ENCODE measurements at regions not wholly inside any gene's neighbourhood (a gene's known extent, or its start where the extent isn't known, plus 50 kb on each side); places are given as distances from the start of the nearest gene placed in this dataset.

- peaks cover 0 to 21% (median 2%) of the 10 kb centered on the region in 4 donors for H3K4me1 ChIP-seq (ENCODE audit: control insufficient read depth in 4 of 4, insufficient read depth in 4 of 4, low read length in 3 of 4)
- no peak overlapping the region for H3K9ac ChIP-seq (ENCODE audit: low read depth in 1 of 2, low read length in 2 of 2)
- TF ChIP-seq ATF3 (IDR thresholded peaks at IDR 0.05) = no peak
- TF ChIP-seq RAD21 (IDR thresholded peaks at IDR 0.05) = no peak
- no peak for TF ChIP-seq HNF4G (IDR thresholded peaks at IDR 0.05)
- no peak for TF ChIP-seq EGR1 (IDR thresholded peaks at IDR 0.05; ENCODE audit: low read depth in 2 of 2)
- no peak for TF ChIP-seq JUND (IDR thresholded peaks at IDR 0.05)
- TF ChIP-seq HNF4A (conservative IDR thresholded peaks at IDR 0.05) = no peak
- TF ChIP-seq, protein P1, sequence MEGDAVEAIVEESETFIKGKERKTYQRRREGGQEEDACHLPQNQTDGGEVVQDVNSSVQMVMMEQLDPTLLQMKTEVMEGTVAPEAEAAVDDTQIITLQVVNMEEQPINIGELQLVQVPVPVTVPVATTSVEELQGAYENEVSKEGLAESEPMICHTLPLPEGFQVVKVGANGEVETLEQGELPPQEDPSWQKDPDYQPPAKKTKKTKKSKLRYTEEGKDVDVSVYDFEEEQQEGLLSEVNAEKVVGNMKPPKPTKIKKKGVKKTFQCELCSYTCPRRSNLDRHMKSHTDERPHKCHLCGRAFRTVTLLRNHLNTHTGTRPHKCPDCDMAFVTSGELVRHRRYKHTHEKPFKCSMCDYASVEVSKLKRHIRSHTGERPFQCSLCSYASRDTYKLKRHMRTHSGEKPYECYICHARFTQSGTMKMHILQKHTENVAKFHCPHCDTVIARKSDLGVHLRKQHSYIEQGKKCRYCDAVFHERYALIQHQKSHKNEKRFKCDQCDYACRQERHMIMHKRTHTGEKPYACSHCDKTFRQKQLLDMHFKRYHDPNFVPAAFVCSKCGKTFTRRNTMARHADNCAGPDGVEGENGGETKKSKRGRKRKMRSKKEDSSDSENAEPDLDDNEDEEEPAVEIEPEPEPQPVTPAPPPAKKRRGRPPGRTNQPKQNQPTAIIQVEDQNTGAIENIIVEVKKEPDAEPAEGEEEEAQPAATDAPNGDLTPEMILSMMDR (IDR thresholded peaks at IDR 0.05; ENCODE audit: low read depth, low read length, missing input control) = no peak
- no peak for TF ChIP-seq YY1 (IDR thresholded peaks at IDR 0.05)
- no peak for TF ChIP-seq SP1 (IDR thresholded peaks at IDR 0.05)
- TF ChIP-seq FOXA1 (IDR thresholded peaks at IDR 0.05) = no peak
- no peak for TF ChIP-seq TAF1 (conservative IDR thresholded peaks at IDR 0.05)
- TF ChIP-seq, protein P2, sequence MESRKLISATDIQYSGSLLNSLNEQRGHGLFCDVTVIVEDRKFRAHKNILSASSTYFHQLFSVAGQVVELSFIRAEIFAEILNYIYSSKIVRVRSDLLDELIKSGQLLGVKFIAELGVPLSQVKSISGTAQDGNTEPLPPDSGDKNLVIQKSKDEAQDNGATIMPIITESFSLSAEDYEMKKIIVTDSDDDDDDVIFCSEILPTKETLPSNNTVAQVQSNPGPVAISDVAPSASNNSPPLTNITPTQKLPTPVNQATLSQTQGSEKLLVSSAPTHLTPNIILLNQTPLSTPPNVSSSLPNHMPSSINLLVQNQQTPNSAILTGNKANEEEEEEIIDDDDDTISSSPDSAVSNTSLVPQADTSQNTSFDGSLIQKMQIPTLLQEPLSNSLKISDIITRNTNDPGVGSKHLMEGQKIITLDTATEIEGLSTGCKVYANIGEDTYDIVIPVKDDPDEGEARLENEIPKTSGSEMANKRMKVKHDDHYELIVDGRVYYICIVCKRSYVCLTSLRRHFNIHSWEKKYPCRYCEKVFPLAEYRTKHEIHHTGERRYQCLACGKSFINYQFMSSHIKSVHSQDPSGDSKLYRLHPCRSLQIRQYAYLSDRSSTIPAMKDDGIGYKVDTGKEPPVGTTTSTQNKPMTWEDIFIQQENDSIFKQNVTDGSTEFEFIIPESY (IDR thresholded peaks at IDR 0.05) = no peak
- H3K4me3 ChIP-seq (ENCODE audit: low read depth in 1 of 3, low read length in 3 of 3) = no peak overlapping the region
- no peak for DNase-seq (ENCODE audit: low spot score)
- H3K9me3 ChIP-seq (ENCODE audit: control insufficient read depth in 4 of 4, low read length in 3 of 4) = no peaks in the 10 kb centered on the region
- no peak overlapping the region for H3K27ac ChIP-seq (ENCODE audit: low read depth in 1 of 2, low read length in 2 of 2)
- no peaks in the 10 kb centered on the region for H3K27me3 ChIP-seq (ENCODE audit: control insufficient read depth in 4 of 4, insufficient read depth in 4 of 4, low read length in 3 of 4)
- H3K36me3 ChIP-seq (ENCODE audit: control insufficient read depth in 4 of 4, insufficient read depth in 3 of 4, low read depth in 1 of 4, low read length in 3 of 4) = no peaks in the 10 kb centered on the region
- 85% methylated on average over 2 of the region's 2 CpGs for WGBS
Observed at GRCh38 chr1:229152311-229152710, 118.6 kb upstream of the RAB4A start.

GRCh38 chr1:229153955-229154548 is 116.9 kb upstream of the RAB4A start:
- Histone ChIP-seq H3K9me3 (ENCODE audit: control insufficient read depth in 4 of 4, low read length in 3 of 4) (no peaks in the 10 kb centered on the region), H3K9ac (ENCODE audit: low read depth in 1 of 2, low read length in 2 of 2) (no peak overlapping the region), H3K27ac (ENCODE audit: low read depth in 1 of 2, low read length in 2 of 2) (no peak overlapping the region), H3K36me3 (ENCODE audit: control insufficient read depth in 4 of 4, insufficient read depth in 3 of 4, low read depth in 1 of 4, low read length in 3 of 4) (no peaks in the 10 kb centered on the region), H3K27me3 (ENCODE audit: control insufficient read depth in 4 of 4, insufficient read depth in 4 of 4, low read length in 3 of 4) (no peaks in the 10 kb centered on the region), H3K4me3 (ENCODE audit: low read depth in 1 of 3, low read length in 3 of 3) (no peak overlapping the region), H3K4me1 (ENCODE audit: control insufficient read depth in 4 of 4, insufficient read depth in 4 of 4, low read length in 3 of 4) (peaks cover 0 to 8% (median 2%) of the 10 kb centered on the region in 4 donors)
- DNase-seq (ENCODE audit: low spot score) = no peak
- 90% methylated on average over 2 of the region's 2 CpGs for WGBS
- TF ChIP-seq EGR1 (IDR thresholded peaks at IDR 0.05; ENCODE audit: low read depth in 2 of 2) (no peak), RAD21 (IDR thresholded peaks at IDR 0.05) (peak; percentile 25 to 61)

DNA sequence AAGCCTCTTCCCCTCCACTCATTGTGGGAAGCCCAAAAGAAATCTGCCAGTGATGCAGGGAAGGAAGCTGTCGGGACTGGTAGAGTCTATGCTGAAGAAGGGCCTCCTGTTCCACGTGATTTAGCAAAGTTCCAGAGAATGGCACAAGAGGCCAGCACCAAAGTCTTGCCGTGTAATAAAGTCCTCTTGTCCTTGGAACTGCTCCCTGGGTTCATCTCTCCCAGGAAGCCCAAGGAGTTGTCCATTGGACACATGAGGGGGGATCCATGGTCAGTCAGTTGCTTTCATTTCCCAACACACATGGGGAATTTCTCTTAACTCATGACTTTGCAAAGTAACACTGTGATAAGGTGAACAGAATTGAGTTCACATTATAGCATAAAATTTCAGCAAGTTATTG is 116.1 kb upstream of the RAB4A start:
- peaks cover 0 to 8% (median 4%) of the 10 kb centered on the region in 4 donors for H3K4me1 ChIP-seq (ENCODE audit: control insufficient read depth in 4 of 4, insufficient read depth in 4 of 4, low read length in 3 of 4)
- no peak overlapping the region for H3K27ac ChIP-seq (ENCODE audit: low read depth in 1 of 2, low read length in 2 of 2)
- no peak for TF ChIP-seq EGR1 (IDR thresholded peaks at IDR 0.05; ENCODE audit: low read depth in 2 of 2)
- TF ChIP-seq FOXA1 (IDR thresholded peaks at IDR 0.05) = no peak
- no peak for TF ChIP-seq JUND (IDR thresholded peaks at IDR 0.05)
- TF ChIP-seq GABPA (IDR thresholded peaks at IDR 0.05 in 1 of 2, conservative IDR thresholded peaks at IDR 0.05 in 1 of 2) = no peak
- TF ChIP-seq, protein P1 (IDR thresholded peaks at IDR 0.05; ENCODE audit: low read depth, low read length, missing input control) = no peak
- TF ChIP-seq RAD21 (IDR thresholded peaks at IDR 0.05) = no peak
- TF ChIP-seq HNF4G (IDR thresholded peaks at IDR 0.05) = no peak
- no peak for TF ChIP-seq FOXA2 (IDR thresholded peaks at IDR 0.05)
- no peak for TF ChIP-seq RXRA (IDR thresholded peaks at IDR 0.05)
- TF ChIP-seq TAF1 (conservative IDR thresholded peaks at IDR 0.05) = no peak
- TF ChIP-seq, protein P2 (IDR thresholded peaks at IDR 0.05) = no peak
- no peak for TF ChIP-seq ATF3 (IDR thresholded peaks at IDR 0.05)
- TF ChIP-seq, protein P3, sequence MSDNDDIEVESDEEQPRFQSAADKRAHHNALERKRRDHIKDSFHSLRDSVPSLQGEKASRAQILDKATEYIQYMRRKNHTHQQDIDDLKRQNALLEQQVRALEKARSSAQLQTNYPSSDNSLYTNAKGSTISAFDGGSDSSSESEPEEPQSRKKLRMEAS (IDR thresholded peaks at IDR 0.05) = no peak

More for the DNA sequence above, 116.1 kb upstream of the RAB4A start:
- 95% methylated on average over 3 of the region's 3 CpGs for WGBS
- H3K9ac ChIP-seq (ENCODE audit: low read depth in 1 of 2, low read length in 2 of 2) = no peak overlapping the region
- DNase-seq (ENCODE audit: low spot score) = no peak
- H3K27me3 ChIP-seq (ENCODE audit: control insufficient read depth in 4 of 4, insufficient read depth in 4 of 4, low read length in 3 of 4) = no peaks in the 10 kb centered on the region
- H3K36me3 ChIP-seq (ENCODE audit: control insufficient read depth in 4 of 4, insufficient read depth in 3 of 4, low read depth in 1 of 4, low read length in 3 of 4) = no peaks in the 10 kb centered on the region
- no peak overlapping the region for H3K4me3 ChIP-seq (ENCODE audit: low read depth in 1 of 3, low read length in 3 of 3)
- no peaks in the 10 kb centered on the region for H3K9me3 ChIP-seq (ENCODE audit: control insufficient read depth in 4 of 4, low read length in 3 of 4)

All from liver (tissue), 8 donors.